H1 (cell line): ENCODE measurements at regions not wholly inside any gene's neighbourhood (a gene's known extent, or its start where the extent isn't known, plus 50 kb on each side); places are given as distances from the start of the nearest gene placed in this dataset.

Experiments used
- CEBPB ChIP-seq: IDR thresholded peaks from 2 replicates; pipeline ENCODE4 v1.6.1; 2012; ENCODE audit warnings: low read depth, low read length
- CHD1 ChIP-seq: IDR thresholded peaks from 2 replicates; pipeline ENCODE4 v1.6.1; 2012; ENCODE audit warnings: low read depth, low read length, improper control_type of control experiment
- CHD7 ChIP-seq: fragments of 300-600 bp; sonication (generic); IDR thresholded peaks from 2 replicates; pipeline ENCODE4 v1.7.1; 2012; ENCODE audit warnings: low read length, moderate library complexity, mild to moderate bottlenecking, inconsistent platforms; ENCODE audit not compliant: insufficient replicate concordance
- PHF8 ChIP-seq: fragments of 200-600 bp; sonication (generic); conservative IDR thresholded peaks from 2 replicates; pipeline ENCODE4 v1.7.1; 2012; ENCODE audit warnings: low read depth, mild to moderate bottlenecking, inconsistent platforms, low read length, moderate library complexity
- RFX5 ChIP-seq: IDR thresholded peaks from 2 replicates; pipeline ENCODE4 v1.6.1; 2011; ENCODE audit warnings: low read depth, low read length, improper control_type of control experiment, borderline replicate concordance
- SP4 ChIP-seq: IDR thresholded peaks from 2 replicates; pipeline ENCODE4 v1.6.1; 2012; ENCODE audit warnings: low read length, inconsistent platforms
- TEAD4 ChIP-seq: IDR thresholded peaks from 2 replicates; pipeline ENCODE4 v1.6.1; 2012; ENCODE audit warnings: low read depth, low read length, inconsistent platforms, mixed read lengths

GRCh38 chr13:85503797-85504196 is 295.4 kb downstream of the SLITRK6 start (continued):
- TF ChIP-seq CHD7 (no peak), TEAD4 (no peak), SP4 (no peak), PHF8 (no peak), CEBPB (no peak), CHD1 (no peak), RFX5 (no peak)
- TF ChIP-seq, all 59 proteins: peak for 0
